M059J (cell line): ENCODE measurements at regions not wholly inside any gene's neighbourhood (a gene's known extent, or its start where the extent isn't known, plus 50 kb on each side); places are given as distances from the start of the nearest gene placed in this dataset.

Source experiments
- DNase-seq: peaks from one replicate; pipeline ENCODE4 v3.0.0-alpha.2; 2012; ENCODE audit warnings: low read depth

DNA sequence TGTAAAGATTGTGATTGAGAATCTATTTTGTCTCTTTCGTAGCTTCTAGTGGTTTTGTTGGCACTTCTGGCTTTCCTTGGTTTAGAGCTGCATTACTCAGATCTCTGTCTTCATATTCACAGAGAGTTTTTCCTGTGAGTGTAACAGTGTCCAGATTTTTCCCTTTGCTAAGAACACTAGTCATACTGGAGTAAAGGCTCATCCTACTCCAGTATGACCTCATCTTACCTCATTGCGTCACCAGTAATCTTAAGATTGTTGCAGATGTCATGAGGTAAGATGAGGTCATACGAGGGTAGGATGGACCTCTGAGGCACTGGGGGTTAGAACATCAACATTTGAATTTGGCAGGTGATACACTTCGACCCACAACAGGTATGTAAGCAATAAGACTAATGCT, 461.2 kb downstream of the FLRT2 start:
- DNase-seq: no peak

GRCh38 chr14:85987907-85988306, 458.0 kb downstream of the FLRT2 start:
- DNase-seq: no peak

DNA sequence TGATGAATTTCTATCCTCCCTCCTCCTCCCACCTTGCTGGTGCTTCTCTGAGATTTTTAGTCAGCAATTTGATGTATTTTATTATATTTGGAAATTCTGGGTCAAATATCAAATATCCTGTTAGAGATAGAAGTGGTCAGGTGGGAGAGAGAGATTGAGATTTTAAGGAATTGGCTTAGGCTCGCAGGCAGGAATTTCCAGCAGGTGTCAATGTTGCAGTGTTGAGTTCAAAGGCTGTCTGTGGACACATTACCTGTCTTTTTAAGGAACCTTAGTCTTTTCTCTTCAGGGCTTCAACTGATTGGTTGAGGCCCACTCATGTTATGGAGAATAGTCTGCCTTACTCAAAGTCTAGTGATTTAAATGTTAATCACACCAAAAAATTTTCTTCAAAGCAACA, 457.3 kb downstream of the FLRT2 start:
- DNase-seq: no peak

- DNase-seq: no peak
Observed at GRCh38 chr14:85978582-85979250, 448.8 kb downstream of the FLRT2 start.

- no peak for DNase-seq
Observed at GRCh38 chr14:85974602-85975001, 444.7 kb downstream of the FLRT2 start.

GRCh38 chr14:85963486-85963885, 433.5 kb downstream of the FLRT2 start:
- DNase-seq: no peak

DNA sequence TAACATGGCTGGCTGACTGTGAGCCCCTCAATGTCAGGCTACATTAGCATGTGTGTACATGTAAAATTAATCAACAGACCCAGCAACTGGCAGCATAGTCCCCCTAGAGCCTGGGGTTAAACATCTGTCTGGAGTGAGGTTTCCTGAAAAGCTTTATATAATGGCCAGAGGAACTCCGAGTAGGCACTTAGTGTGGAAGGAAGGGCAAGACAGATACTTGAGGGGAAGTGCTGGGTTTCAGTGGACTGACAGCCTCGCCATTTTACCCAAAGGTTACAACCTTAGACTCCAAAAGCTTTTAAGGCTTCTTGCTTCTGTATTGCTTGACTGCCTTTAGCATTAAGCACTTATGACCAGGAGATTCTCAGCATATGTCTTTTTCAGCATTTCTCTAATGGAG, 430.8 kb downstream of the FLRT2 start:
- DNase-seq: no peak

DNA sequence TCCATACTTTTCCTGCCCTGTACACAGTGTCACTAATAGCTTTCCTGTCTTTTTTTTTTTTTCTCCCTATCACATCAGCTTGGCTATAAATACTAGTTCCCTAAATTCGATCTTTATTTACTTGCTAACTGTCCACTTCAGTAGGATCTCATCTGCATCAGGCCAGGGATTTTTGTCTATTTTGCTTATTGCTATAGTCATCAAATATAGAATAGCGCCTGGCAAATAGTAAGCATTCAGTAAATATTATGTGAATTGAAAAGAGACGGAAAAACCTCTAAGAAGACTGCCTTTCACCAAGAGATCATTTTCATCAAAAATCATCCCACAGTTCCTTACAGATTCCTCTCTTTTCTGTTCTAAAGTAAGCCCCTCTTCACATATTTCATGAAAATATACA, 429.1 kb downstream of the FLRT2 start:
- DNase-seq: no peak

GRCh38 chr14:85958069-85958468, 428.1 kb downstream of the FLRT2 start:
- DNase-seq: no peak

DNA sequence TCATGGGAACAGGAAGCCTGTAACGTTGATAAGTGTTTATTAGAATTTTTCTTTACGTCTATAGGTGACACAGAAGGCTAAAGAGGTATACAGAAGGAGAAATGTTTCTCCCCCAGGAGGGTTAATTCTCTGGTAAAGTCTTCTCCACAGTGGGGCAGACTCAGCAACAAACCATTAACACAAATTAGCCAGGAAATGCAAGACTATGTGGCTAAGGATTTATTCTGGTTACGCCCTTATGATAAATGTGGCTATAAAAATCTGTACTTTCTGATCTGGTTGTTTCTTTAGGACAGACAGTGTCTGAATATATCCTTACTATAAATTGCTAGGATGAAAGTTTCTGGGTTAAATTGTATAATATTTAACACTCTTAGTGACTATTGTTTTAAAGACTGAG, 423.3 kb downstream of the FLRT2 start:
- no peak for DNase-seq

DNA sequence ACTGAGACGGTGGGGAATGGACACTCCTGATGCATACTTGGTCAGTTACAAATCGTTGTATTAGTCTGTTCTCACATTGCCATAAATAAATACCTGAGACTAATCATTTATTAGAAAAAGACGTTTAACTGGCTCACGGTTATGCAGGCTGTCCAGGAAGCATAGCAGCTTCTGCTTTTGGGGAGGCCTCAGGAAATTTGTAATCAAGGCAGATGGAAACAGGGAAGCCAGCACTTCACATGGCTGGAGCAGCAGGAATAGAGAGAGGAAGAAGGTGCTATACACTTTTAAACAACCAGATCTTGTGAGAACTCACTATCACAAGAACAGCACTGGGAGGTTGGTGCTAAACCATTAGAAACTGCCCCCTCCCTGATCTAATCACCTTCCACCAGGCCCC, 418.2 kb downstream of the FLRT2 start:
- DNase-seq: no peak

GRCh38 chr14:85947461-85948139, 417.7 kb downstream of the FLRT2 start:
- DNase-seq: no peak

- DNase-seq: no peak
Observed at GRCh38 chr14:85943192-85943591, 413.2 kb downstream of the FLRT2 start.

DNA sequence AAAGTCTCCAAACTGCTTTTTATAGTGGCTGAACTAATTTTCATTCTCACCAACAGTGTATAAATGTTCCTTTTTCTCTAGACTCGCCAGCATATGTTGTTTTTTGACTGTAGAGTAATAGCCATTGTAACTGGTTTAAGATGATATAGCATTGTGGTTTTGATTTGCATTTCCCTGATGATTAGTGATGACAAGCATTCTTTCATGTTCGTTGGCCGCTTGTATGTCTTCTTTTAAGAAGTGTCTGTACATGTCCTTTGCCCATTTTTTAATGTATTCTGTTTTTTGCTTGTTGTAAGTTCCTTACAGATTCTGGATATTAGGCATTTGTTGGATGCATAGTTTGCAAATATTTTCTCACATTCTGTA, 404.9 kb downstream of the FLRT2 start:
- DNase-seq: peak; percentile 1

DNA sequence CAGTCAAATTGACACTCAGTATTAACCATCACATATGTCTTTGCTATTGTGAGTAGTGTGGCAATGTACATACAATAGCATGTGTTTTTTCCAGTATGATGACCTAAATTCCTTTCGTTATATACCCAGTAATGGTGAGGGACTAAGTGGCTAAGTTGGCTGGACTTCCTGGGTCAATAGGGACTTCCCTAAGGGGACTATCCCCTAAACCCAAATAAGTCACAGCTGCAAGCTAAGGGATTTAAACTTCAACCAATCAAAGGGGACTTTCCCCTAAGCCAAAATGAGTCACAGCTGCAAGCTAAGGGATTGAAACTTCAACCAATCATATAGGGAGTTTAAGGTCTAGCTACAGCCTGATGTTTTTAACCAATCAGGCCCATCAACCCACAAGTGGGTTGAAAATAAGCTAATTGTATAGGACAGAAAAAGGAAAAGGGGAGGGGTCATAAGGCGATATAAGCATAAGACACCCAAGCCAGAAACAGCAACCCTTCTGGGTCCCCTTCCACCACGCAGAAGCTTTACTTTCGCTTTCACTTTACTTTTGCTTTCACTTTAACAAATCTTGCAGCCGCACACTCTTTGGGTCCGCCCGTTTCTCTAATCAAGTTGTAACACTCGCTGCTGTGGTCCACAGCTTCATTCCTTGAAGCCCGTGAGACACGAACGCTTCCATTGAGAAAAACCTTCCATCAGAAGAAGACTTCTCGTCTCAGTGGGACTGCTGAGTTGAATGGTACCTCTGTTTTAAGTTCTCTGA, 404.4 kb downstream of the FLRT2 start:
- DNase-seq: peak; percentile 65

DNA sequence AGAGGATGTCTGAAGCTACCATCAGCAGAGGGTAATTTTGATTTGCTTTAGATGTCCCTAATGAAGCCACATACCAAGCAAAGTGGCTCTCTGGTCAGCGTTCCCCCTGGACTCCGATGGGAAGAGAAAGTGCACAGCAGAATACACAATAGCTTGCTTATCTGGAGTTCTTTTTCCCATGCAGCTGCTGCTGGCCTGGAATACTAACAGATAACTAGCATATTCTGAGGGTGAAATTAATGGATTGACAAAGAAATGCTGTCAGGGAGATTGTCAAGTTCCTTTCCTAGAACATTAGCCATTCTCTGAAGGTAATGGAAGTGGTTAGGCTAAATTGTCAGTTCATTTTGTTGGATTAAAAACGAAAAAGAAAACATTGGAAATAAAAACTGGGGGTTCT, 391.3 kb downstream of the FLRT2 start:
- DNase-seq: no peak

DNA sequence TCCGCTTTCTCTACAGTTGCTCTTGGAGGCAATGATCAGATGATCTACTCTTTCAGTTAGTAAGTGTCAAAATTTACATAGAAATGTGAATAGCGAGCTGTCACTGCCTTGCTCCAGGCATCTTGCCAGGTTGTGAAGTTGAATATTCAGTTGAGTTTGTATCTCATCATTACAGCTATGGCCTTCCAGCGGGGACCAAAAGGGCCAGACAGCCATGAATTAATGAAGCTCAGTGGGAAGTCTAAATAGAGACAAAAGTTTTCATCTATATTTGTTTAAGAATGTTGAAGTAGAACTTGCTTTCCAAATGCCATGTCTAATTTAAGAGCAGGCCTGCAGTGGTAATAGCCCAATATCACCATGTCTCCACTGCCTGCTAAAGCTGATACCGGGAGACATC, 387.8 kb downstream of the FLRT2 start:
- no peak for DNase-seq

DNA sequence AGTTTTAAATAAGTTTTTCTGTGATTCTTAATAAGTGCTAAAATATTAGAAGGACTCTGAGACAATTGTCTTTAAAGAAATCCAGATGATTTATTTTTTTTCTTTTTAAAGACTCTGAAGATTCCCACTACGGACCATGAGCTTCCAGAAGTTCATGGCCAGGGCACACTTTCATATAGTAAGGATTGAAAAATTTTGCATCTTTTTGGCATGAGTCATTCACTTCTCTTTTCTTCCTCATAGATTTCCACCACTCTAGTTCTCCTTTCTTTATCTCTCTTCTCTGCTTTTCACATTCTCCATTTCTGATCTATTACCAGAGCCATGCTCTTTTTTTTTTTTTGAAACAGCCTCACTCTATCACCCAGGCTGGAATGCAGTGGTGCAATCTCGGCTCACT, 385.8 kb downstream of the FLRT2 start:
- DNase-seq: no peak

GRCh38 chr14:85912141-85912540, 382.2 kb downstream of the FLRT2 start:
- no peak for DNase-seq

DNA sequence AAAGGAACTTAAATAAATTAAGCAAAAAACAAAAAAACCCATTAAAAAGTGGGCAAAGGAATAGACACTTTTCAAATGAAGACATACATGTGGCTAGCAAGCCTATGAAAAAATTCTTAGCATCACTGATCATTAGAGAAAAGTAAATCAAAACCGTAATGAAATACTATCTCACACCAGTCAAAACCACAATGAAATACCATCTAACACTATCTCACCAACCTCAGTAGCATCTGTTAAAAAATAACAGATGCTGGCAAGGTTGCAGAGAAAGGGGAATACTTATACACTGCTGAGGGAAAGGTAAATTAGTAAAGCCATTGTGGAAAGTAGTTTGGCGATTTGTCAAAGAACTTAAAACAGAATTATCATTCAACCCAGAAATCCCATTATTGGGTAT, 381.1 kb downstream of the FLRT2 start:
- no peak for DNase-seq

DNA sequence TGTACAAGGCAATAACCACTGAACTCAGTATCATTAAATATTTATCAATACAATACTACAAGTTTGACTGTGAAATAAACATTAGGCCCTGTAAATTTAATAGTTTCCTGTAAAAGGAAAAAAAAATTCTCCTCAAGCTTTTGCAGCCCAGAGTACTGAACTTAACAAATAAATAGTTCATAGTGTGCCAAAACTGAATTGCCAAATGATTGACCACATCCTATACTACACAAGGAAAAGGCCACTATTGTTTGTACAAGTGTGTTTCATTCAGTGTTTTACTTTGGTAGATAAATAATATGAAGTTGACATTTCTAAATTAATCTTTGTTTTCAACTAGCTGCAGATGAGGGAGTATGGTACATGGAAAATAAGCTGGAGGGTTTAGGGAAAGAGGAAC, 379.6 kb downstream of the FLRT2 start:
- DNase-seq: no peak

GRCh38 chr14:85907536-85907935, 377.6 kb downstream of the FLRT2 start:
- no peak for DNase-seq

DNA sequence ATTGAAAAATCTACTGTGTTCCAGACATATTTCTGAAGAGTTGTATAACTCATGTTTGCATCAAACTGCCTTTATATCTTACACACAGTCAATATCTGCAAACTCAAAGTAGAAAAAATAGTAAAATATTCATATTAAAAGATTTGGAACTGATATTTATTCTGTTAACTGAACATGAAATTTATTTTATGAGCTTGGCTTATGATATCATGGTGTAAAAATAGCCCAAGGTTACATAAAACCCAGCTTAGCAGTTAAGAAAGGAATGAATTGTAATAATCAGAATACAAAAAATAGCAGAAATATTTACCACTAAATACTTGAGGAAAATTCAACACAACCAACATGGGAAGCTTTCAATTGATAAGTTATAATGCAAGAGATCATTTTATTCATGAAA, 367.9 kb downstream of the FLRT2 start:
- no peak for DNase-seq
